ENCODE measurements at regions not wholly inside any gene's neighbourhood (a gene's known extent, or its start where the extent isn't known, plus 50 kb on each side); places are given as distances from the start of the nearest gene placed in this dataset.

DNA sequence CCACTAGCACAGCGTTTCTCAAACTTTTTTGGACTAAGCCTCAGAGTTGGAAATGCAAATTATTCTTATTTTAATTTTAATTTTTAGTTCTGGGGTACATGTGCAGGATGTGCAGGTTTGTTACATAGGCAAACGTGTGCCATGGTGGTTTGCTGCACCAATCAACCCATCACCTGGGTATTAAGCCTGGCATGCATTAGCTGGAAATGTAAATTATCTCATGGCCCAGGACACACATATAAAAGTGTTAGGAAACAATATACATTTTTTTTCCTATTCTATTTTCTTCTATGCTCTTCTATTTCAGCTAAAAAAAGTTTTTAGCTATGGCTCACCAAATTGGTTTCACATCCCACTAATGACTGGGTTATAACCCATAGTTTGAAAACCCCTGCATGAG is 73.3 kb upstream of the LRIG1 start:
- TF ChIP-seq CTCF (conservative IDR thresholded peaks at IDR 0.05), result no peak
- no peak for TF ChIP-seq EZH2 (IDR thresholded peaks at IDR 0.05; ENCODE audit: low read depth)
